Adrenal gland (tissue), 9 donors: ENCODE measurements at regions not wholly inside any gene's neighbourhood (a gene's known extent, or its start where the extent isn't known, plus 50 kb on each side); places are given as distances from the start of the nearest gene placed in this dataset.

ENCODE experiments used
- DNase-seq, 7 donors: peaks; one replicate each; pipeline ENCODE4 v3.0.0-alpha.2; 2019 to 2020
- H3K27ac ChIP-seq, 5 donors: fragments of 200-600 bp; sonication (generic) in 4 of 5; 1 replicate in 3 of 5; 2 replicates in 2 of 5; pipeline versions ENCODE4 v1.5.1 to v1.8.0; 2016 to 2020; ENCODE audit warnings: mild to moderate bottlenecking in 1 of 5
- H3K27me3 ChIP-seq: fragments of 200-600 bp; 2 replicates; pipeline ENCODE4 v1.8.0; 2021
- H3K36me3 ChIP-seq, 2 donors: fragments of 200-600 bp; replicated peaks in 1 of 2; 1 replicate in 1 of 2; 2 replicates in 1 of 2; pipeline versions ENCODE4 v1.5.1 to v1.8.0; 2018 to 2022
- H3K4me1 ChIP-seq, 2 donors: fragments of 200-600 bp; replicated peaks in 1 of 2; 1 replicate in 1 of 2; 2 replicates in 1 of 2; pipeline versions ENCODE4 v1.5.1 to v1.8.0; 2018 to 2021
- H3K4me3 ChIP-seq, 4 donors: fragments of 200-600 bp; sonication (generic) in 3 of 4; one replicate each; pipeline ENCODE4 v1.5.1; 2016 to 2018
- H3K9me3 ChIP-seq, 3 donors: fragments of 200-600 bp; sonication (generic) in 1 of 3; replicated peaks in 1 of 3; 1 replicate in 2 of 3; 2 replicates in 1 of 3; pipeline versions ENCODE4 v1.5.1 to v1.8.0; 2016 to 2021
- CTCF ChIP-seq, 6 experiments: fragments of 450-650 bp in 4 of 6; fragments of 200-600 bp in 2 of 6; sonication (generic) in 1 of 6; IDR thresholded peaks; 1 replicate in 5 of 6; 2 replicates in 1 of 6; pipeline versions ENCODE4 v1.5.1 to v1.8.0; 2016 to 2021; ENCODE audit warnings: antibody characterized with exemption in 6 of 6, mild to moderate bottlenecking in 2 of 6, moderate library complexity in 1 of 6
- POLR2A ChIP-seq, 2 donors: fragments of 450-650 bp; IDR thresholded peaks; one replicate each; pipeline ENCODE4 v1.6.1; 2017; ENCODE audit warnings: antibody characterized with exemption in 2 of 2, mild to moderate bottlenecking in 2 of 2, moderate library complexity in 1 of 2
- WGBS, 4 donors: extraction: QIAGEN DNeasy Blood & Tissue Kit in 2 of 4; methylation state at CpG; one replicate each; pipeline versions ENCODE4 v1.1.5 to v1.1.7; 2013 to 2017; 5-methylcytosine and 5-hydroxymethylcytosine counted together
- intact Hi-C, 2 donors: fragments of 100-400 bp; cut with DNase I; formaldehyde crosslinking; loops; one replicate each; pipeline versions ENCODE4 v1.14.1 to v1.15.0; 2022 to 2023
- donor health status: healthy with polysubstance abuse.
- donor health status: Bipolar disorder and iron deficiency.
- donor health status: DM: yes; HTN: yes; CAD: no.
- donor health status: DM: no; HTN: no; CAD: no.
- donor health status: DM: no; HTN: no; CAD: no.

DNA sequence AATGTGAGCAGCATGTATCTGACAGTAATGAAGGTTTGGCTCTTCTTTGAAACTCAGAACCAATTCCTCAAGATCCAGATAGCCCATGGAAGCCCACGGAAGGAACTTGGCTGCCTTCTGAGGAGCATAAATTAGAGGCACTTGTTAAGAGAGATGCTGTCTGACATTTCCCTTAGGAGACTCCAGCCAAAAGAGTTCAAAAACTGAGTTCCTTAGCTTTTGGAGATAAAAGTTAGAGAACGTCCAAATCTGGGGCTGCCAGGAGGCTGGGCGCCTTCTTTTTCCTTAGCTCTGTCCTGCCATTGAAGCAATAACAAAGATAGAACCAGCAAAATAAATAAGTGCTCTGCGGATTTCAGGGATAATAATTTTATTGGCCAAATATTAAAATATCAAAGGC lies 439.6 kb upstream of the USP24 start:
- Histone ChIP-seq H3K9me3 (no peaks in the 10 kb centered on the region), H3K27ac (no peak overlapping the region), H3K4me1 (no peaks in the 10 kb centered on the region), H3K36me3 (no peaks in the 10 kb centered on the region), H3K27me3 (no peaks in the 10 kb centered on the region), H3K4me3 (no peak overlapping the region)
- intact Hi-C loops, result no loop called here
- TF ChIP-seq CTCF (IDR thresholded peaks at IDR 0.05) (no peak), POLR2A (IDR thresholded peaks at IDR 0.05) (no peak)
- 49 to 70% (median 54%) methylated on average over 4 of the region's 4 CpGs for WGBS, 4 donors
- DNase-seq, result no peak

DNA sequence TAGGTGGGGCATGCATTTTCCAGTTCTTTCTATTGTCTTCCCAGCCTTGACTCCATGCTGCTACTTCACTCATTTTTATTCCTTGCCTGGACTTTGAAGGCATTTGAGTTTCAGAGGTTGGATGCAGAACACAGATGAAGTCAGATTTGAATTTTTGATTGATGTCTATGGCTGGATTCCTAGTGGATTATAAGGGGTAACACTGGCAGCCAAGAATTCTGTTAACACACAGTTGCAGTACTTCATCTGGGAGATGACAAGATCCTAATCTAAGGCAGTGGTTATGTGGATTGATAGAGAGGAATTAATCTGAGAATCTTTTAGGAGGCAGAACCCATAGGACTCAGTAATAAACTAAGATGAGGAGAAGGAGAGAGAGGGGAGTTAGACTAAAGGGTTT lies 439.0 kb upstream of the USP24 start:
- no peaks in the 10 kb centered on the region for H3K9me3 ChIP-seq
- H3K27me3 ChIP-seq, result no peaks in the 10 kb centered on the region
- no peaks in the 10 kb centered on the region for H3K36me3 ChIP-seq
- H3K4me3 ChIP-seq, result no peak overlapping the region
- intact Hi-C loops, result no loop called here
- TF ChIP-seq POLR2A (IDR thresholded peaks at IDR 0.05) (no peak), CTCF (IDR thresholded peaks at IDR 0.05) (no peak)
- H3K4me1 ChIP-seq, result no peaks in the 10 kb centered on the region
- no peak overlapping the region for H3K27ac ChIP-seq
- no peak for DNase-seq

GRCh38 chr1:55650444-55650843 lies 435.3 kb upstream of the USP24 start:
- H3K4me1 ChIP-seq, result no peaks in the 10 kb centered on the region
- H3K36me3 ChIP-seq, result no peaks in the 10 kb centered on the region
- no peak for TF ChIP-seq POLR2A (IDR thresholded peaks at IDR 0.05)
- no peak for TF ChIP-seq CTCF (IDR thresholded peaks at IDR 0.05)
- H3K9me3 ChIP-seq, result no peaks in the 10 kb centered on the region
- H3K27me3 ChIP-seq, result no peaks in the 10 kb centered on the region
- intact Hi-C loops, result no loop called here
- H3K27ac ChIP-seq, result no peak overlapping the region
- 48 to 69% (median 60%) methylated on average over 3 of the region's 3 CpGs for WGBS, 4 donors
- no peak overlapping the region for H3K4me3 ChIP-seq
- DNase-seq, result no peak

GRCh38 chr1:55646181-55646580 lies 431.0 kb upstream of the USP24 start:
- no peak for TF ChIP-seq POLR2A (IDR thresholded peaks at IDR 0.05)
- TF ChIP-seq CTCF (IDR thresholded peaks at IDR 0.05), result no peak
- Histone ChIP-seq H3K27ac (no peak overlapping the region), H3K4me3 (no peak overlapping the region), H3K27me3 (no peaks in the 10 kb centered on the region), H3K9me3 (no peaks in the 10 kb centered on the region), H3K36me3 (no peaks in the 10 kb centered on the region), H3K4me1 (peaks cover 0 to 4% of the 10 kb centered on the region in 2 donors)
- intact Hi-C loops, result no loop called here
- DNase-seq, result no peak
- 82 to 92% (median 85%) methylated on average over 1 of the region's 1 CpG for WGBS, 4 donors
